NCI-H748 (cell line): ENCODE measurements at regions not wholly inside any gene's neighbourhood (a gene's known extent, or its start where the extent isn't known, plus 50 kb on each side); places are given as distances from the start of the nearest gene placed in this dataset.

Experiments used
- DNase-seq: peaks from one replicate; lab custom pipeline; 2025; ENCODE audit not compliant: unreplicated experiment; lab: John Stamatoyannopoulos, UW

DNA sequence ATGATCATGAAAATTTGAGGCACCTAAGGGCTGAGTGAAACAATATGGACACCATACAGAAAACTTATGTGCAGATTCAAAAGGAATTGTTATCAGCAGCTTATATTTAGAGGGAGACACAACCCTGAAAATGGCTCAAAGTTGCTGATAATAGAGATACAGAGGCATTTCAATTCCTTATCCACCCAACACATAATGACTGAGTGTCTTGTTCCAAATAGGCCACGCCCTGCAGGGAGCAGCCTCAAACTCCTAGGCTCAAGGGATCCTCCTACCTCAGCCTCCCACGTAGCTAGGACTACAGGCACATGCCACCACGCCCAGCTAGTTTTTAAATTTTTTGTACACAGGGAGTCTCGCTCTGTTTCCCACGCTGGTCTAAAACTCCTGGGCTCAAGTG is 79.0 kb downstream of the LBH start:
- DNase-seq, result no peak

- no peak for DNase-seq
Measured at GRCh38 chr2:30310955-30311354, 79.6 kb downstream of the LBH start.

GRCh38 chr2:30311711-30312110 is 80.4 kb downstream of the LBH start:
- no peak for DNase-seq

- DNase-seq, result no peak
Measured at GRCh38 chr2:30312916-30313315, 81.6 kb downstream of the LBH start.

DNA sequence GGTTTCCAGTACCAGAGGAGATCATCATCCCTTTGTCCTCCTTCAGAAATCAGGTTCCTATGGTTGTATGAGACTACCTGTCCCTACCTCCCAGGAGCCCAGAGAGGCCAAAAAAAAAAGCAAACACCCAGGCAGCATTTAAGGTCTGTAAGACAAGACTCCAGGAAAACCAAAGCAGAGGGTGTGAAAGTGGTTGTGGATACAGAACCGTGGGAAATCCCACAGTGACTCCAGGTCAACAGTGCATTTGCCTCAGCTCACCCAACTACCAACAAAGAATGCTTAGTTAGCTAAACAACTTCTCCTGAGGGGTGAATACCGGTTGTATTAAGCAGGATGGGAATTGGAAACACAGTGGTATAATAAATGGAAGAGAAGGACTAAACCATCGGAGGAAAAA is 83.6 kb downstream of the LBH start:
- DNase-seq, result no peak

- no peak for DNase-seq
Measured at GRCh38 chr2:30315391-30316063, 84.2 kb downstream of the LBH start.

GRCh38 chr2:30316408-30316807 is 85.1 kb downstream of the LBH start:
- no peak for DNase-seq

- DNase-seq, result no peak
Measured at GRCh38 chr2:30318987-30319782, 87.9 kb downstream of the LBH start.

- DNase-seq, result no peak
Measured at GRCh38 chr2:30321466-30321865, 90.1 kb downstream of the LBH start.

DNA sequence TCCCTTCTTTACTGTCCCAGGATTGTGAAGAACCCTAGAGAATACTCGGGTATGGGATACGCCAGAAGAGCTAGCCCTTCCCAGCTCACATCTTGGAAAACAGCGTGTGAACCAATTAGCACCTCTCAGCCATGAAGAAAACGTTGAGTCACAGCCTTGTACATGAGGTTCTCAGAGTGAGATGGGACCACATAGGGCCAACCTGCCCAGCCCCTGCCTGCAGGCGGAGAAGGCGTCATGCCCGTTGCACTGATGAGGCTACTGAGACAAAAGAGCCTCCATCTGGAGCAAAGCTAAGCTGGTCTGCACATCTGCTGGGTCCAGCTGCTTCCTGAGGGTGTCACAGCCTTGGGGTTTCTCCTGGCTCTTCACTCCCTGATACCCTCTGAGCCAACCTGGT is 92.2 kb downstream of the LBH start:
- DNase-seq, result no peak

GRCh38 chr2:30324245-30324908 is 93.0 kb downstream of the LBH start:
- DNase-seq, result no peak

DNA sequence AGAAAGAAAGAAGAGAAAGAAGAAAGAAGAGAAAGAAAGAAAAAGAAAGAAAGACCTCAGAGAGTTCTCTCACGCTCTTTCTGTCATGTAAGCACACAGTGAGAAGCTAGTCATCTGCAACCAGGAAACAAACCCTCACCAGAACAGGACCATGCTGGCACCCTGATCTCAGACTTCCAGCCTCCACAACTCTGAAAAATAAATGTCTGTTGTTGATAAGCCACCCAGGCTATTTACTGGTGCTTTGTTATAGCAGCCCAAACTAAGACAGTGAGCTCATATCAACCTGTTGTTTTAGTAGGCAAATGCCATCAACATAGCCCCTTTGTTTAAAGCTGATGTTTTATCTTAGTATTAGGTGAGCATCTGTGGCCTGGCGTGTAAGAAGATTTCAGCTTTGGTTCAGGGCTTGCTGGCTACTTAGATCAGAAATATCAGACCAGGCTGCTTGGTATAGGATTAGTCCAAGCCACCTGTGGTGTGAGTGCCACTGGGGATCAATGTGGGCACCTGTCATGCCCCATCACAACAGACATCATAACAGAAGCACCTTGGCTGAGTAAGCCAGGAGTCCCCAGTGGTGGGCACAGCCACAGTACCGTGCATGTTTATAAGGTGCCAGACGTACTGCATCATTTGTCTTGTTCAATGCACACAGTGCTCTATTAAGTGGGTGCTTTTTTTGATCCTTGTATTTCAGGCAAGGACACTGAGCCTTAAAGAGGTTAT is 94.4 kb downstream of the LBH start:
- DNase-seq, result no peak

DNA sequence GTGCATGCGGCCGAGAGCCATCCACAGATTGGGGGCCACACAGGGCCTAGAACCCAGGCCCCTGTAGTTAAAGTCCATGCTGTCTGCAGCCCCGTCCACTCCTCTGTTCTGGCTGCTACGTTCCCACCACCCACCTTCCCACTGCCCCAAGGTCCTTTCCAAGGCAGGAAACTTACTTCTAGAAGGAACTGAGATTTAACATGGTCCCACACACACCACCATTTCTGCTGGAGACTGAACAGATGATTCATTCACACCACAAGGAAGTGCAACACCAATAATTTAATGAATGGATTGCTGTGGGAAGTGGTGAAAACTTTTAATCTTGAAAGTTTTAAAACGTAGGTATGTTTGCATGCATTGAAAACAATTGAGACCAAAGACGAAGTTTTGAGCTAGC is 95.2 kb downstream of the LBH start:
- no peak for DNase-seq

DNA sequence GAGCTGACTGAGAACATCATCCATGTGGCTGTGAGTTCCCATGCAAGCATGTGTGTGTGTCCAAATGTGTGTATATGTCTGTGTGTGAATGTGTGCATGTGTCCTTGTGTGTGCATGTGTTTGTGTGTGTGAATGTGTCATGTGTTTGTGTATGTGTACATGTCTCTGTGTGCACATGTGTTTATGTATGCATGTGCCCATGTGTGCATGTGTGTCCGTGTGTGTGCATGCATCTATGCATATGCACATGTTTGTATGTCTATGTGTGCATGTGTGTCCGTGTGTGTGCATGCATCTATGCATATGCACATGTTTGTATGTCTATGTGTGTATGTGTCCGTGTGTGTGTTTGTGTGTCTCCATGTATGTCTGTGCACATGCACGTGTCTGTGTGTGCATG is 99.7 kb downstream of the LBH start:
- DNase-seq, result no peak

DNA sequence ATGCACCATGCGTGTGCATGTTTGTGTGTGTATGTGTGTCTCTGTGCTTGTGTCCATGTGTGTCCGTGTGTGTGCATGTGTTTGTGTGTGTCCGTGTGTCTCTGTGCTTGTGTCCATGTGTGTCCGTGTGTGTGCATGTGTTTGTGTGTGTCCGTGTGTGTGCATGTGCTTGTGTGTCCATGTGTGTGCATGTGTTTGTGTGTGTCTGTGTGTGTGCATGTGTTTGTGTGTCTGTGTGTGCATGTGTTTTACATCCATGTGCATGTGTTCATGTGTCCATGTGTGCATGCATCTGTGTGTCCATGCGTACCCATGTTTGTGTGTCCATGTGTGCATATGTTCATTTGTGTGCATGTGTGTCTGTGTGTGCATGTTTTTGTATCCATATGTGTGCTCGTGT is 100.5 kb downstream of the LBH start:
- no peak for DNase-seq

- no peak for DNase-seq
Measured at GRCh38 chr2:30332791-30333453, 101.6 kb downstream of the LBH start.

- no peak for DNase-seq
Measured at GRCh38 chr2:30334762-30335363, 103.5 kb downstream of the LBH start.

GRCh38 chr2:30336084-30336483 is 104.8 kb downstream of the LBH start:
- DNase-seq, result no peak

DNA sequence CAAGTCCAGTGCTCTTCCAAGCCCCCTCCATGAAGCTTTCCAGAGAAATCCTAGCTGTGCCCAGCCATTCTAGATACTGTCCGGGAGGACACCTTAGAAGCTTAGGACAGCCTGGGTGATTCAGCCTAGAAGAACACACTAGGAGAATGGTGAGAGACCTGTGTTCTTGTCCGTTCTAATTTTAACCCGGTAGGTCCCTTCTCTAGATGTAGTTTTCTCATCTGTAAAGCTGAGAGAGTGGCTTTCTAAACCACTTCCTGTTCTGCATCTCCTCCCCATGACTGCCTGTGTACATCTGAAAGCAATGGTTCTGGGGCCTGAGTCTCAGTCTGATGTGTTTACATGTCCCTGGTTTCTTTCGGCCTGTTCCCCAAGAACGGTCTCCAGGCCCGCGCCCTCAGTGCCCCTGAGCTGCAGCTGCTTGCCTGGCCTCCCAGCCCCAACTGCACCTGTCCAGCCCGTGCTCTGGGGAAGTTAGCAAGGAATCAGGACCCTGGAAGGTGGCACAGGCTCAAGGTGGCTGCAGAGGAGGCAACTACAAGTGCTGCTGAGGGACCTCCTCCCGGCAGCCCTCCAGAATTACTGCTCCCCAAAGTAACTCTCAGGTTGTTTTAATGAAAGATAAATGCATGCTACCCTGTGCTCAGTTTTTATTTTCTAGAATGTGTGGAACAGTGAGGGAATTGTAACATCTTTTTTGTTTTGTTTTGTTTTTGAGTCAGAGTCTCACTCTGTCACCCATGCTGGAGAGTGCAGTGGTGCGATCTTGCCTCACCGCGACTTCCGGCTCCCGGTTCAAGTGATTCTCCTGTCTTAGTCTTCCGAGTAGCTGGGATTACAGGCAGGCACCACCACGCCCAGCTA is 105.9 kb downstream of the LBH start:
- no peak for DNase-seq

DNA sequence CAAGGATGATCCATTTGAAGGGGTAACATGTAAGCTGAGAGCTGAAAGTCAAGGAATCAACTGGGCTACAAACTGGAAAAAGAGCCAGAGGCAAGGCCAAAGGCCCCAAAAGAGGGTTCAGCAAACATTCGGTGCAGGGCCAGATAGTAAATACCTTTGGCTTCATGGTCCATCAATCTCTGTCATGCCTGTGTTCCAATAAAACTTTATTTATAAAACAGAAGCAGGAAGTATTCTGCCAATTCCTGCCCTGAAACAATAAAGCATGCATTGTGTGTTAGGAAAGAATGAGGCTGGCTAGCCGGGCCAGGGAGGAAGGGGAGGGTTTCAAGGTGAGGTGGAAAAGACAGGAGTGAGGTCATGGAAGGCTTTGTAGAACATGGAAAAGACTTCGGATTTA is 107.1 kb downstream of the LBH start:
- no peak for DNase-seq
